ENCODE measurements at regions not wholly inside any gene's neighbourhood (a gene's known extent, or its start where the extent isn't known, plus 50 kb on each side); places are given as distances from the start of the nearest gene placed in this dataset.
A peak's percentile ranks its signal among the peaks of the same experiment; 100 is the strongest.

DNA sequence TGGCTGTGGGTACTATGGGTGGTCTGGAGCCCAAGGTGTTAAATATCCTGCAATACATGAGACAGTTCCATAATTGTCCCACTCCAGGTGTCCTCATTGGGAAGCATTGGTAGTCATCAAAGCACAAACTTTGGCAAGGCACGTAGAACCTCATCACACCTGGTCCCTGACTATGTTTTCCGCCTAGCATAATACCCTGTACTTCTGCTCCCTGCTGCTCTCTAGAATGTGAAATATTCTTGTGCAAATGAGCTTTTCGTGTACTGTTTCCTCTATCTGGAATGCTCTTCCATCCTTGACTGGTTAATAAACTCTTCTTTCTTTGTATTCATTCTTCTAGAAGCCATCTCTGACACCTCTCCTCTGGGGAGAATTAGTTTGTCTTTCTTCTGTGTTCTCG, 103.2 kb downstream of the EBLN2 start:
- Mint-ChIP-seq H3K4me3 (no peak overlapping the region), H3K9me3 (peaks cover 11% of the 10 kb centered on the region), H3K36me3 (ENCODE audit: low read depth) (peaks cover 3% of the 10 kb centered on the region), H3K27ac (no peak overlapping the region), H3K4me1 (no peaks in the 10 kb centered on the region), H3K27me3 (ENCODE audit: insufficient read depth) (peaks cover 3% of the 10 kb centered on the region)
- Histone ChIP-seq H3K4me3 (ENCODE audit: low read length) (no peak overlapping the region), H3K9ac (ENCODE audit: extremely low read depth, low read length, poor library complexity, severe bottlenecking) (no peak overlapping the region), H3K36me3 (ENCODE audit: control insufficient read depth, insufficient read depth, low read length) (no peaks in the 10 kb centered on the region), H3K27me3 (ENCODE audit: control insufficient read depth, insufficient read depth, low read length, poor library complexity, severe bottlenecking) (no peaks in the 10 kb centered on the region), H3K9me3 (ENCODE audit: control insufficient read depth, low read length) (peaks cover 9% of the 10 kb centered on the region), H3K27ac (ENCODE audit: low read depth, low read length) (no peak overlapping the region), H3K4me1 (ENCODE audit: control insufficient read depth, insufficient read depth, low read length) (no peaks in the 10 kb centered on the region)
- no peak for DNase-seq
- WGBS, 2 experiments (ENCODE audit: insufficient coverage in 1 of 2, insufficient read length in 1 of 2) = 76 to 84% methylated on average over 4 of the region's 4 CpGs
- TF ChIP-seq, protein P1, sequence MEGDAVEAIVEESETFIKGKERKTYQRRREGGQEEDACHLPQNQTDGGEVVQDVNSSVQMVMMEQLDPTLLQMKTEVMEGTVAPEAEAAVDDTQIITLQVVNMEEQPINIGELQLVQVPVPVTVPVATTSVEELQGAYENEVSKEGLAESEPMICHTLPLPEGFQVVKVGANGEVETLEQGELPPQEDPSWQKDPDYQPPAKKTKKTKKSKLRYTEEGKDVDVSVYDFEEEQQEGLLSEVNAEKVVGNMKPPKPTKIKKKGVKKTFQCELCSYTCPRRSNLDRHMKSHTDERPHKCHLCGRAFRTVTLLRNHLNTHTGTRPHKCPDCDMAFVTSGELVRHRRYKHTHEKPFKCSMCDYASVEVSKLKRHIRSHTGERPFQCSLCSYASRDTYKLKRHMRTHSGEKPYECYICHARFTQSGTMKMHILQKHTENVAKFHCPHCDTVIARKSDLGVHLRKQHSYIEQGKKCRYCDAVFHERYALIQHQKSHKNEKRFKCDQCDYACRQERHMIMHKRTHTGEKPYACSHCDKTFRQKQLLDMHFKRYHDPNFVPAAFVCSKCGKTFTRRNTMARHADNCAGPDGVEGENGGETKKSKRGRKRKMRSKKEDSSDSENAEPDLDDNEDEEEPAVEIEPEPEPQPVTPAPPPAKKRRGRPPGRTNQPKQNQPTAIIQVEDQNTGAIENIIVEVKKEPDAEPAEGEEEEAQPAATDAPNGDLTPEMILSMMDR (conservative IDR thresholded peaks at IDR 0.05) = no peak

DNA sequence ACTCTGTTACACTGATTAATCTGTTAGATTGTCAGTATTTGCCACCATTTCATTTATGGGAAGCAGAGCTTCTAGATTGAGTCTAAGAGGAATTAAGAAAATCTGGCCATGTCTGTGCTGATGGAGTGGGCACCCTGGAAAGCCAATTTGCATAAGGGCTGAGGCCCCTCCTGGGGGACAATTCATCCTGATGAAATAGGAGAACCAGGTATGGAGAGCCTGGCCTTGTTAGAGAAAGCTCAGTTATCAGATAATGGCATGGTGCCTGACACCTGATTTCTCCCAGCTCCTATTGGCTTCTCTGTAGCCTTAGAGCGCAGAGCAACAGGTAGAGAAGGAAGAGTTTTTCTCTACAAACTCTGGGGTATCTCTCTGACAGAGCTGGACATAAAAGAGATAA, 114.2 kb downstream of the EBLN2 start:
- Histone ChIP-seq H3K9me3 (ENCODE audit: control insufficient read depth, low read length) (peaks cover 3% of the 10 kb centered on the region), H3K27ac (ENCODE audit: low read depth, low read length) (no peak overlapping the region), H3K4me3 (ENCODE audit: low read length) (no peak overlapping the region), H3K27me3 (ENCODE audit: control insufficient read depth, insufficient read depth, low read length, poor library complexity, severe bottlenecking) (no peaks in the 10 kb centered on the region), H3K4me1 (ENCODE audit: control insufficient read depth, insufficient read depth, low read length) (no peaks in the 10 kb centered on the region), H3K9ac (ENCODE audit: extremely low read depth, low read length, poor library complexity, severe bottlenecking) (no peak overlapping the region), H3K36me3 (ENCODE audit: control insufficient read depth, insufficient read depth, low read length) (no peaks in the 10 kb centered on the region)
- Mint-ChIP-seq H3K27ac (no peak overlapping the region), H3K36me3 (ENCODE audit: low read depth) (no peaks in the 10 kb centered on the region), H3K4me3 (no peak overlapping the region), H3K27me3 (ENCODE audit: insufficient read depth) (peaks cover 7% of the 10 kb centered on the region), H3K4me1 (peaks cover 12% of the 10 kb centered on the region), H3K9me3 (no peaks in the 10 kb centered on the region)
- TF ChIP-seq, protein P1 (conservative IDR thresholded peaks at IDR 0.05) = no peak
- peak; percentile 61 for DNase-seq
- 80% methylated on average over 1 of the region's 1 CpG; no CpG with 5 or more reads in 1 of the 2 experiments for WGBS, 2 experiments (ENCODE audit: insufficient coverage in 1 of 2, insufficient read length in 1 of 2)

DNA sequence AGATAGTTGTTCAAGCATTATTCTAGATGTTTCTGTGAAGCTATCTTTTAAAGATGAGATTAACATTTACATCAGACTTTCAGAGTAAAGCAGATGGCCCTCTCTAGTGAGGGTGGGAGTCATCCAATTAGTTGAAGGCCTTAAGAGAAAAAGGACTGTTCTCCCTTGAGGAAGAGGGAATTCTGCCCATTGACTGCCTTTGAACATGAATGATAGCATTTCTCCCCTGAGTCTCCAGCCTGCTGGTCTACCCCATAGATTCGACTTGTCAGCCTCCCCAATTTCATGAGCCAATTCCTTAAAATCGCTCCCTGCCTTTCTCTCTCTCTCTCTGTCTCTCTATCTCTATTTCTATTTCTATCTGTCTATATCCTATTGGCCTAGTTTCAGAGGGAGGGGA, 115.5 kb downstream of the EBLN2 start:
- no peak for DNase-seq
- H3K27ac Mint-ChIP-seq = no peak overlapping the region
- TF ChIP-seq, protein P1 (conservative IDR thresholded peaks at IDR 0.05) = no peak
- no peaks in the 10 kb centered on the region for H3K9me3 Mint-ChIP-seq
- 93 to 98% methylated on average over 2 of the region's 2 CpGs for WGBS, 2 experiments (ENCODE audit: insufficient coverage in 1 of 2, insufficient read length in 1 of 2)
- H3K9me3 ChIP-seq (ENCODE audit: control insufficient read depth, low read length) = peaks cover 3% of the 10 kb centered on the region
- H3K27ac ChIP-seq (ENCODE audit: low read depth, low read length) = no peak overlapping the region
- no peaks in the 10 kb centered on the region for H3K36me3 Mint-ChIP-seq (ENCODE audit: low read depth)
- H3K4me1 Mint-ChIP-seq = peaks cover 12% of the 10 kb centered on the region
- H3K4me1 ChIP-seq (ENCODE audit: control insufficient read depth, insufficient read depth, low read length) = no peaks in the 10 kb centered on the region
- no peak overlapping the region for H3K4me3 ChIP-seq (ENCODE audit: low read length)
- H3K27me3 Mint-ChIP-seq (ENCODE audit: insufficient read depth) = peaks cover 13% of the 10 kb centered on the region
- no peaks in the 10 kb centered on the region for H3K27me3 ChIP-seq (ENCODE audit: control insufficient read depth, insufficient read depth, low read length, poor library complexity, severe bottlenecking)
- H3K4me3 Mint-ChIP-seq = no peak overlapping the region
- H3K9ac ChIP-seq (ENCODE audit: extremely low read depth, low read length, poor library complexity, severe bottlenecking) = no peak overlapping the region
- no peaks in the 10 kb centered on the region for H3K36me3 ChIP-seq (ENCODE audit: control insufficient read depth, insufficient read depth, low read length)
